Ishikawa (cell line): ENCODE measurements at regions not wholly inside any gene's neighbourhood (a gene's known extent, or its start where the extent isn't known, plus 50 kb on each side); places are given as distances from the start of the nearest gene placed in this dataset.

ENCODE experiments used
- CEBPB ChIP-seq: IDR thresholded peaks from 2 replicates; pipeline ENCODE4 v1.6.1; 2012
- EP300 ChIP-seq: IDR thresholded peaks from 2 replicates; pipeline ENCODE4 v1.6.1; 2012; ENCODE audit warnings: borderline replicate concordance
- NFIC ChIP-seq: IDR thresholded peaks from 2 replicates; pipeline ENCODE4 v1.6.1; 2012
- TAF1 ChIP-seq: IDR thresholded peaks from 2 replicates; pipeline ENCODE4 v1.6.1; 2012; ENCODE audit warnings: low read depth, mild to moderate bottlenecking
- TF ChIP-seq, protein P1 (sequence below): IDR thresholded peaks from 2 replicates; pipeline ENCODE4 v1.6.1; 2012; ENCODE audit warnings: low read depth, mild to moderate bottlenecking

DNA sequence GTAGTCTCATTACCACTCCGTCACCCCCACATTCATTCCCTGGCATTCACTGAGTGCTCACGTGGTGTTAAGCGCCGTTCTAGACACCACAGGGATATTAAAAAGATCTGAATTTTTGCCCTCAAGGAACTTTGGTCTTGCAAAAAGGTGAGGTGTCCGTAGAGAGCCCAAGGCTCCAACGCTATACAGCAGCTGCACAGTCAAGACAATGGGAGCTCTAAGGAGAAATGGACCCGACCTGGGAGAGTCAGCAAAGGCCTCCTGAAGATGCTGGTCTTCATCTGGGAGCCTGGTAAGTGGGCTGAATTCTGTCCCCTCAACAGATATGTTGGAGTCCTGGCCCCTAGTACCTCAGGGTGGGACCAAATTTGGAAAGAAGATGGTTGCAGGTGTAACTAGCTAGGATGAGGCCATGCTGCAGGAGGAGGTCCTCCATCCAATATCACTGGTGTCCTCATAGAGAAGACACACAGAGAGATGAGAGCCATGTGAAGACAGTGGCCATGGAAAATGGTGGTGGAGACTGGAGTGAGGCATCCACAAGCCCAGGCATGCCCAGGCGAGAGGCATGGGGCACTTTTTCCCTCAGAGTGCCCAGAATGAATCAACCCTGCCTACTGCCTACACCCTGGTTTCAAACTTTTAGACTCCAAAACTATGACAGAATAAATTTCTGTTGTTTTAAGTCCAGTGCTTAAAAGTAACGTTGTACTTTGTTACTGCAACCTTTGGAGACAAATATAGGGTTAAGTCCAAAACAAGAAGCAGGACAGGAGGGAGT, 247.3 kb downstream of the TTC32 start:
- no peak for TF ChIP-seq NFIC
- no peak for TF ChIP-seq TAF1
- TF ChIP-seq EP300: no peak
- no peak for TF ChIP-seq CEBPB
- TF ChIP-seq, protein P1, sequence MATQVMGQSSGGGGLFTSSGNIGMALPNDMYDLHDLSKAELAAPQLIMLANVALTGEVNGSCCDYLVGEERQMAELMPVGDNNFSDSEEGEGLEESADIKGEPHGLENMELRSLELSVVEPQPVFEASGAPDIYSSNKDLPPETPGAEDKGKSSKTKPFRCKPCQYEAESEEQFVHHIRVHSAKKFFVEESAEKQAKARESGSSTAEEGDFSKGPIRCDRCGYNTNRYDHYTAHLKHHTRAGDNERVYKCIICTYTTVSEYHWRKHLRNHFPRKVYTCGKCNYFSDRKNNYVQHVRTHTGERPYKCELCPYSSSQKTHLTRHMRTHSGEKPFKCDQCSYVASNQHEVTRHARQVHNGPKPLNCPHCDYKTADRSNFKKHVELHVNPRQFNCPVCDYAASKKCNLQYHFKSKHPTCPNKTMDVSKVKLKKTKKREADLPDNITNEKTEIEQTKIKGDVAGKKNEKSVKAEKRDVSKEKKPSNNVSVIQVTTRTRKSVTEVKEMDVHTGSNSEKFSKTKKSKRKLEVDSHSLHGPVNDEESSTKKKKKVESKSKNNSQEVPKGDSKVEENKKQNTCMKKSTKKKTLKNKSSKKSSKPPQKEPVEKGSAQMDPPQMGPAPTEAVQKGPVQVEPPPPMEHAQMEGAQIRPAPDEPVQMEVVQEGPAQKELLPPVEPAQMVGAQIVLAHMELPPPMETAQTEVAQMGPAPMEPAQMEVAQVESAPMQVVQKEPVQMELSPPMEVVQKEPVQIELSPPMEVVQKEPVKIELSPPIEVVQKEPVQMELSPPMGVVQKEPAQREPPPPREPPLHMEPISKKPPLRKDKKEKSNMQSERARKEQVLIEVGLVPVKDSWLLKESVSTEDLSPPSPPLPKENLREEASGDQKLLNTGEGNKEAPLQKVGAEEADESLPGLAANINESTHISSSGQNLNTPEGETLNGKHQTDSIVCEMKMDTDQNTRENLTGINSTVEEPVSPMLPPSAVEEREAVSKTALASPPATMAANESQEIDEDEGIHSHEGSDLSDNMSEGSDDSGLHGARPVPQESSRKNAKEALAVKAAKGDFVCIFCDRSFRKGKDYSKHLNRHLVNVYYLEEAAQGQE: no peak
